ENCODE measurements at regions not wholly inside any gene's neighbourhood (a gene's known extent, or its start where the extent isn't known, plus 50 kb on each side); places are given as distances from the start of the nearest gene placed in this dataset.
A peak's percentile ranks its signal among the peaks of the same experiment; 100 is the strongest.

DNA sequence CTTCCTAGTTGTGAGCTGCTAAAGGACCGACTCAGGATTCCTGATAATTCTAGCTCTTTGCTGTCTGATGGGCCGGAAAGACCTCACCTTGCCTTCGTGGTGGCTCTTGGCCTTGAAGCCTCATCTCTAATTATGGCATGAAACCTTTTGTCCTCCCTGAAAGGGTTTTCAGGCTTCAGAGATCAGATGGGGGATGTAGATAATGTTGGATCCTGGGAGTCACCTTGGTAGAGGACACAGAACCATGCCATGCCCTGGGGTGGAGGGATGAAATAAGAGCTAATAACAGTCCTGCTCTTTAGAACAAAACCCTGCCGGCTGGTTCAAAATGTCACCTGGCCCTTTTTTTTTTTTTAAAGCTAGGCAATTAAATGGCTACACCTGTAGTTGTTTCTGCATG is 50.8 kb upstream of the SYN2 start:
- TF ChIP-seq GATA3 (IDR thresholded peaks at IDR 0.05; ENCODE audit: low read depth, low read length) (no peak), GATA2 (IDR thresholded peaks at IDR 0.05; ENCODE audit: low read depth, low read length) (peak; percentile 75)

DNA sequence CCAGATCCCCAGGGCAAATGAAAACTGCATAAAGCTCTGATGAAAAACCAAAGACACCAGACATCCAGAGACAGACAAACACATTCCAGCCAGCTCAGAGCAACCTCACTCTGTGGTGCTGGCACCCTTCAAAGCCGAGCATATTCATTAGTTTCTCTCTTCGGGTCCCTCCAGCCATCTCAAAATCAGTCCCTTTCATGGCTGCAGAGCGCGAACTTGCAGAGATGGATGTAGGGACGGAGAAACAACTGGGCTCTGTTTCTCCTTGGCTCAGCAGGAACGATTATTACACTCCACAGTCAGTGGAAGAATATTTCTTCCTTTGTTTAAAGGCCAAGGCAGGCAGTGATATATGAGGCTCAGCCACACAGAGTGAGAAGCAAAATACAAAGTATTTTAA is 50.4 kb upstream of the SYN2 start:
- TF ChIP-seq GATA2 (IDR thresholded peaks at IDR 0.05; ENCODE audit: low read depth, low read length) (no peak), GATA3 (IDR thresholded peaks at IDR 0.05; ENCODE audit: low read depth, low read length) (no peak)

DNA sequence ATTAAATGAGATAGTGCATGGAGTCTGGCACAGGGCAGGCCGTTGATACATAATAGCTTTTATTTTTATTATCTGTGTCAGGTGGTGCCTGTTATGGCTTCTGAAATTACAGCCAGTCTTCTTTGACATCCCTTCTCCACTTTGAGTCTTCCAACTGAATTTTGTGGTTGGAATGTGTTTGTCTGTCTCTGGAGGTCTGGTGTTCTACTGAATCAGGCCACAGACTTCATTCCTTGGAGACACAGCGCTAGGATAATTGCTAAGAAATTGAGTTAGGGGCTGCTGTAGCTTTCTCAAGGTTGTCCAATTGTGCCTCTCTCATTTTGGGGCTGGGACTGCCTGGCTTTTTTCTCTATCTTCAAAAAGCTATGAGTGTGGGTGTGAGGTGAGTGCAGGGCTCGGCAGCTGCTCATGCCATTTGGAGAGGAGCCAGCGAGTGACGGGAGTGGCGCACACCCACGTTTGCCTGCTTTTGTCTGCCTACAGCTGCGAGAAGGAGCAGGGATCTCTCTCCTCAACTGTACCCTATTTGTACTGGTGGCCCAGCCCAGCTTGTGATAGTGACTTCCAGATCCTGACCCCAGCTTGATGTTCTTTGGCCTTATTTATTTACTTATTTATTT is 49.8 kb upstream of the SYN2 start:
- TF ChIP-seq GATA2 (IDR thresholded peaks at IDR 0.05; ENCODE audit: low read depth, low read length), result no peak
- no peak for TF ChIP-seq GATA3 (IDR thresholded peaks at IDR 0.05; ENCODE audit: low read depth, low read length)
